ENCODE measurements at regions not wholly inside any gene's neighbourhood (a gene's known extent, or its start where the extent isn't known, plus 50 kb on each side); places are given as distances from the start of the nearest gene placed in this dataset.

- Histone ChIP-seq H3K56ac (ENCODE audit: insufficient read length, low read depth, low read length) (no peak overlapping the region), H3K18ac (ENCODE audit: insufficient read length, low read depth, low read length) (no peak overlapping the region), H4K91ac (ENCODE audit: insufficient read length, low read depth, low read length) (no peak overlapping the region), H2AFZ (ENCODE audit: low read length) (no peak overlapping the region), H3K4me1 (ENCODE audit: insufficient read depth, low read length) (peaks cover 7% of the 10 kb centered on the region; the same call in 1 of the 2 replicates), H3T11ph (ENCODE audit: low read length) (no peak overlapping the region), H2AK5ac (ENCODE audit: insufficient read length, low read length) (no peak overlapping the region), H3K23ac (ENCODE audit: insufficient read length, low read depth, low read length) (no peak overlapping the region), H3K4ac (ENCODE audit: low read depth, low read length) (no peak overlapping the region), H2BK120ac (ENCODE audit: low read depth, low read length, poor library complexity, severe bottlenecking) (no peak overlapping the region), H2BK20ac (ENCODE audit: low read depth, low read length, poor library complexity, severe bottlenecking) (no peak overlapping the region), H3K23me2 (ENCODE audit: insufficient read length, low read depth, low read length, poor library complexity, severe bottlenecking) (no peaks in the 10 kb centered on the region), H4K8ac (replicated peaks; ENCODE audit: insufficient read length, low read depth, low read length) (no peak overlapping the region), H3K14ac (ENCODE audit: insufficient read depth, low read length) (no peak overlapping the region), H3K27me3 (ENCODE audit: insufficient read depth, low read length) (no peaks in the 10 kb centered on the region), H3K27ac (ENCODE audit: insufficient read length, low read depth, low read length) (no peak overlapping the region), H3K4me2 (ENCODE audit: insufficient read depth, insufficient read length, low read length) (no peak overlapping the region), H3K9me3 (ENCODE audit: control insufficient read depth, low read depth, low read length) (no peaks in the 10 kb centered on the region), H3K79me1 (ENCODE audit: insufficient read depth, low read depth, low read length, poor library complexity, severe bottlenecking) (no peaks in the 10 kb centered on the region), H2BK5ac (ENCODE audit: insufficient read length, low read length) (no peak overlapping the region), H4K20me1 (ENCODE audit: control insufficient read depth, insufficient read depth, insufficient read length) (no peaks in the 10 kb centered on the region), H3K9ac (ENCODE audit: extremely low read depth, insufficient read length, low read length) (no peak overlapping the region), H2BK12ac (ENCODE audit: insufficient read length, low read depth, low read length) (no peak overlapping the region), H3K79me2 (ENCODE audit: insufficient read depth, low read length) (no peaks in the 10 kb centered on the region), H2BK15ac (ENCODE audit: low read depth, low read length) (no peak overlapping the region), H4K5ac (ENCODE audit: insufficient read length, low read depth, low read length) (no peak overlapping the region)
- no peak for TF ChIP-seq CTCF (conservative IDR thresholded peaks at IDR 0.05)
- peak overlapping the region in 1 of 3 experiments; percentile 96; a peak in 2 of 7 replicates for H3K27ac Mint-ChIP-seq
- H3K27me3 Mint-ChIP-seq (ENCODE audit: low read depth), result no peaks in the 10 kb centered on the region
- H3K4me1 Mint-ChIP-seq, result peaks cover 35 to 40% of the 10 kb centered on the region in 2 experiments
- DNase-seq, result no peak
- H3K36me3 Mint-ChIP-seq (ENCODE audit: insufficient read depth in 1 of 3, low read depth in 3 of 3), result peaks cover 0 to 5% (median 3%) of the 10 kb centered on the region in 3 experiments; a peak in 2 of 7 replicates
- H3K9me3 Mint-ChIP-seq, result no peaks in the 10 kb centered on the region; a peak in 1 of 5 replicates
- H3K4me3 Mint-ChIP-seq, result no peak overlapping the region
These were observed 390.5 kb upstream of the HSF2 start for GRCh38 chr6:122009000-122009350.

Measured in H9 (cell line).